HG02970 (cell line): ENCODE measurements at regions not wholly inside any gene's neighbourhood (a gene's known extent, or its start where the extent isn't known, plus 50 kb on each side); places are given as distances from the start of the nearest gene placed in this dataset.

Source experiments
- ATAC-seq: cut with Tn5 transposase; IDR thresholded peaks from one replicate; pipeline ENCODE4 v1.9.1; 2021; ENCODE audit warnings: mild to moderate bottlenecking, moderate library complexity, moderate number of reproducible peaks; ENCODE audit not compliant: unreplicated experiment, low FRiP score

DNA sequence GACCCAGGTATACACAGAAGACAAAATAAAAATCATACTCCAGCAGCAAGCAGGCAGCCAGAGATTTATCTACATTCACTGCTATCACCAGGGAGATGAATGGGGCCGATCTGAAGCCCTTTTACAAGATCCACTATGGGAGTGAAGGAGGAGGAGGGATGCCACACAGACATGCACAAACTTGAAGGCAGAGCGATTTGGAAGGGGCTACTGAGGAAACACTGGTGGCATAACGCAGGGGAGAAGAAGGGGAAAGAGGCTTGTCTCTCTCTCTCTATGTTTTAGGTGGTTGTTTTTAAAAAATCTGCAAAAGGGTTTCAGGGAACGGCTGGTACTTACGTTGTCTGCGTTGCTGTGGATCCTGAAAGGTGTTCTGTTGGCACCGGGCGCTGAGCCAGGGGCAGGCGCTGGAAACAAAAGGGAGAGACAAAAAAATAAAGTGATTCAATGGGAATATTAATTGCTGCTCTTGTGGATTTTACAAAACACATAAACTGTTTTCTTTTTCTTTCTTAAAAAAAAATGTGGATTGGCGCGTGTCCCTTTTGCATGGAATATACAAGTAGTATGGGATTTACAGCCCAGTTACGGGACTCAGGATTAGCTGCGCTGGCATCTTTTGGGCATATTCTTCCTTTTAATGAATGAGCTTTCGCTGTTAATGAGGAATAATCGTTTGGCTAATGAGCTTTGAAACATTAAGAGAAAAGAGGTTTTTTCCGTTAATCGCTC, 255.3 kb upstream of the PMFBP1 start:
- ATAC-seq, result no peak

DNA sequence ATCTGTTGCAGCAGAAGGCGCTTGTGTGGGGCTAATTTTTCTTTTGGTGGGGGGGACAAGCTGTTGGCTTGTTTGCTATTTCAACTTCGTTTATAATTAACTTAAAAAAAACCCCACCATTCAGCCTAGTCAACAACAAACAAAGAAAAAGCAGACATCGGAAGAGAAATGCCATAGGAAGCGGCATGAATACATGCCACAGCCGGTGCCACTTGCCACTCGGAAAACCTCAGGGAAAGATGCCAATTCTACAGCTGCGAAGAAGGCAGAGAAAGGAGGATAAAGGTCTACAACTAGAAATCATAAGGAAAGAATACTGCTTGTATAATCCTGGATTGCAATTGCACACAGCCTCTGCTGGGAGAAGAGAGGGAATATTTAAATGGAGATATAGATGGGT, 254.4 kb upstream of the PMFBP1 start:
- no peak for ATAC-seq

DNA sequence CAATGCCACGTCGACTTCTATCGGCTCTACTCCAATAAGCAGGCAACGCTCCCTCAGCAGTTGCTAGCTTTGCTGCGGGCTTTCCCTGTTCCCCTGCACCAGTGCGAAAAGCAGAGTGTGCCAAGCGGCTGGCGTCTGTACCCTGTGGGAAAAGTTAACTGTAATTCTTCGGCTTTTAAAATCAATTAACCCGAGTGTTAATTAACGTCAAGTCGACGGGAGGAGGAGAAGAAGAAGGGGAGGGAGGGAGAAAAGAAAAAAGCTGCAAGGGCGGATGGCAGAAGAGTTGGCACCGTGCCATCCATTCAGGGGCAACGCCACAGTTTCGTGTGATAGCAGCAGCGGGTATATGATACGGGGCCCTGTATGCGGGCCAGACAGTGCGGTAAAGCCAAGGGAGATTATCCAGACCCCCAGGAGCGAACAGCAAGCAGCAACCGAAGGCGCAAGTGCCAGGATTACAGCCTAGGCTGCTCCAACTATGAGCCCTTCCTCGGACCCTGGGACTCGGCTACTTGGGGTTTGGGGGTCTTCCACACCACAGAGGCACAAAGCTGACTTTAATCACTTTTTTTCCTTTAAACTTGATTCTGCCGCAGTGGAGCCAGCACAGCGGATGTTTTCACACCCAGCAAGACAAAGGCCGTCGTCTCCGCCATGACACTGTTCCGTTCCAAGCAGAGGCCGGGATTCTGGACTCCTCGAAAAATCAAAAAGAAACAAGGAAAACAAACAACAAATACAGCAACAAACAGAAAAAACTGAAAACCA, 253.8 kb upstream of the PMFBP1 start:
- no peak for ATAC-seq

DNA sequence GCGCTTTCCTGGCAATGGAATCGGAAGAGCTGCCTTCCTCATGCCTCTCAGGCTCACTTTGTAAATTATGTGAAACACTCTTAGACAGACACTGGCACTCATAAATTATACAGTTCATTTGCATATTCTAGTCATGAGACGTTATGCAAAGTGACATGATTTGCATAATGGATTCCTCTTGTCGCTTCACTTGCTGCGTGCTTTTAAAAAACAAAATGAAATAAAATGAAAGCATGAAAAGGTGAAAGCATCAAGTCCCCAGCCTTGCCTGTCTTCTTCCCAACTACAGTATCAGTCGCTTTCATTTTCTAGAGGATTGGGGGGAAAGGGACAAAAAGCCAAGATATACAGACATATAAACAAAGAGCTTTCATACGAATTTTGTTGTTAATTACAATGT, 252.8 kb upstream of the PMFBP1 start:
- no peak for ATAC-seq

DNA sequence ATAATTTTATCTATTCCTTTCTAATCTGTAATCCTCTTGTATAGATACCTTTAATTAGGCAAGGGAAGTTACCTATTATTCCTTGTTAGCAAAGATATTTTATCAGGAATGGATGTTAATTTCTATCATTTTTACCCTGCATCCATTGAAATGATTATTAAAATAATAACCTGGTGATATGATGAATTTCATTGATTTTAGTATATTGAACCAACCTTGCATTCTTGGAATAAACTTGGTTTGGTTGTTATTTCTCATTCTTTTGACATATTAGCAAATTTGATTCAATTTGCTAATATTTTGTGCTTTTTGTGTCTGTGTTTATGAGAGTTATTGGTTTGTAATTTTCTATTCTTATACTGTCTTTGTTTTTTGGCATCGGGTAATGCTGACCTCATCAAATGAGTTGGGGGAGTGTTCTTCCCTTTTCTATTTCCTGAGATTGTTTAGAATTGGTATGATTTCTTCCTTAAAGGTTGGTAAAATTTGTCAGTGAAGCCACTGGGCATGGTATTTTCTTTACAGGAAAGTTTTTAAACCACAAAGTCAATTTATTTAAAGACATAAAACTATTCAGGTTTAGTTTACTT, 250.4 kb upstream of the PMFBP1 start:
- ATAC-seq, result no peak

DNA sequence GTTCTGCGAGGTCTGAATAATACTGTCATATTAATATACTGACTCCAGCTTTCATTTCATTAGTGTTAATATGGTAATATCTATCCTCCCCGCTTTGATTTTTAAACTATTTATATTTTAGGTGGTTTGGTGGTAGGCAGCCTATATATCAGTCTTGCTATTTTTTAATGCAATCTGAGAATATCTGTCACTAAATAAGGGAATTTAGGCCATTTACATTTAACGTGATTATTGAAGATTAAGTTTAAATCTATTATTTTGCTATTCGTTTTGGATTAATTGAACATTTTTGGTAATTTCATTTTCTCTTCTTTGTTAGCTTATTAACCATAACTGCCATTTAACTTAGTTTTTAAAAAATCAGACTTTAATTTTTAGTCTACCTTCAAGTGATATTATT, 247.7 kb upstream of the PMFBP1 start:
- ATAC-seq, result no peak

DNA sequence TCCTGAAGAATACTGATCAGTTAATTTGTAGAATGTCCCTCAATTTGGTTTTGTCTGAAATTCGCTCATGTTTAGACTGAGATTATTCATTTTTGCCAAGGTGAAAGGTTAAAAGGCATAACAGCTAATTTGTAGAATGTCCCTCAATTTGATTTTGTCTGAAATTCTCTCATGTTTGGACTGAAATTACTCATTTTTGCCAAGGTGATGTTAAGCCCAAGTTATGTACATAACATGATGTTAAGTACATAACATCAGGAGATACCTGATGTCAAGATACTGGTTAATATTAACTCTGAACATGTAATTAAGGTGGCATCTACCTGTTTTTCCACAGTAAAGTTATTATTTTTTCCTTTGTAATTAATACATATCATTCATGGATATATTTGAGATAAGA, 243.4 kb upstream of the PMFBP1 start:
- no peak for ATAC-seq

DNA sequence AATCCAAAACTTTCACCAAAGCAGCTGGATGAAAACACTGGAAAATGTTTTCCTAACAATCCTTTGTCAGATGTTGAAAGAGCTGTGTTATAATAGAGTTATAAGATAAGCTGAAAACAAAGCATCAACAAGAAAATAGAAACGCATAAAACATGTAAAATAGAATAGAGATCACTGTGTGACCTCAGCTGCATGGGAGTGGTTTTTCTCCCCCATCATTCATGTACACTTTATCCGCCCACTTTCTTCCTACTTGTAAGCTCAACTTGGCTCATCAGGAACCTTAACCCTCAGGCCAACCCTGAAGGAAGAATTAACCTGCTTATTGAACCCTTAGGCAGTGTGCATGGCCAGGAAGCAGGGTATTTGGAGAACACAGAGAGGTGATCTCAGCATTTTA, 238.5 kb upstream of the PMFBP1 start:
- no peak for ATAC-seq

DNA sequence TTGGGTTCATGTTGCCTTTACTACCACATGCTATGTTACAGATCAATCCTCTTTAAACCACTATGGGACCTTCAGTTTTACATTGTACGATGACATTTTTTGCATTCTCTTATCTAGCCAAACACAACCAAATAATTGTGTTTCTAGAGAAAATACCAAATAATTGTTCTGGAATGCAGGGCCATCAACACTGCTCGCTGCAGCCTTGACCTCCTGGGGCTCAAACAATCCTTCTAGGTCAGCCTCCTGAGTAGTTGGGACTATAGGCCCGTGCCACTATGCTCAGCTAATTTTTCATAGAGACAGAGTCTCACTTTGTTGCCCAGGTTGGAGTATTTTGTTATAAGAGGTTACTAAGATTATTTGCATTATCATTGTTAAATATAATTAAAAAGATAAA, 237.5 kb upstream of the PMFBP1 start:
- no peak for ATAC-seq

DNA sequence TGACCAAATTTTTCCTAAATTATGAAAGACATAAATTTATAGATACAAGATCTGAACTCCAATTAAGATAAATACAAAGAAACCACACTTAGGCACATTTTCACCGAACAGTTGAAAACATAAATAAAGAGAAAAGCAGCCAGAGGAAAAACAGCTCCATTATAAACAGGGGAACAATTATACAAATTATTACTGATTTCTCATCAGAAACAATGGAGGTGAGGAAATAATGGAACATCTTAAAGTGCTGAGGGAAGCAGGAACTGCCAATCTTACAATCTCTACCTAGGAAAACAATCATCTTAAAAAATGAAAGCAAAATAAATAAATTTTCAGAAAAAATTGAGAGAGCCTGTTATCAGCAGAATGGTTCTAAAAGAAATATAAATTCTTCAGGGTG, 234.4 kb upstream of the PMFBP1 start:
- no peak for ATAC-seq

DNA sequence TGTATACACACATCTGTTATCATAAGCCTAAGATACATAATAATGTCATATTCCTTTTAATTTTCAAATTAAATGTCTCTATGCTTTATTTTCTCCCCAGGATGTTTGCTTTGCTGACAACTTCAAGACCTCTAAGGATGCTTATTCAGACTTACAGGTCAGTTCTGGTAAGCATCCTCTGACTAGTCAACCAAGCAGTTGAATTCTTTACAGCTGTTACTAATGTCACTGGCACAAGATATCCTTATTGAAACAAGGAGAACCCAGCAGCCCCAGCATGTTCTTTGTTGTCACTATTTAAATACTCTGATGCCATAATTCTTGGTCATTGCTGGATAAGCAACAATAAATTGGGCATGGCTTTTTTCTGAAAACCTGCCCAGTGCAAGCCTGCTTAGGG, 232.3 kb upstream of the PMFBP1 start:
- ATAC-seq, result no peak

DNA sequence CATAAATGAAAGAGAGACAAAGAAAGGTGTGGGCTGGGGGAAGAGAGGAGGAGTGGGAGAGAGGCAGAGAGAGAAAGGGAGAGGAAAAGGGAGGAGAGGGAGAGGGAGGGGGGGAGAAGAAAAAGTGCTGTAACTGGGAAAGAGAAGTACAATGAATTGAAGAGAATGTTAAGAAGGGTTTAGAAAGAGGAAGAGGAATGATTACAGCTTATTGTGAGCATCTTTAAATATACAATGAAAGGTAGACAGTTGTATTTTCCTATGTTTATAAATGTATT, 229.1 kb upstream of the PMFBP1 start:
- ATAC-seq, result no peak

DNA sequence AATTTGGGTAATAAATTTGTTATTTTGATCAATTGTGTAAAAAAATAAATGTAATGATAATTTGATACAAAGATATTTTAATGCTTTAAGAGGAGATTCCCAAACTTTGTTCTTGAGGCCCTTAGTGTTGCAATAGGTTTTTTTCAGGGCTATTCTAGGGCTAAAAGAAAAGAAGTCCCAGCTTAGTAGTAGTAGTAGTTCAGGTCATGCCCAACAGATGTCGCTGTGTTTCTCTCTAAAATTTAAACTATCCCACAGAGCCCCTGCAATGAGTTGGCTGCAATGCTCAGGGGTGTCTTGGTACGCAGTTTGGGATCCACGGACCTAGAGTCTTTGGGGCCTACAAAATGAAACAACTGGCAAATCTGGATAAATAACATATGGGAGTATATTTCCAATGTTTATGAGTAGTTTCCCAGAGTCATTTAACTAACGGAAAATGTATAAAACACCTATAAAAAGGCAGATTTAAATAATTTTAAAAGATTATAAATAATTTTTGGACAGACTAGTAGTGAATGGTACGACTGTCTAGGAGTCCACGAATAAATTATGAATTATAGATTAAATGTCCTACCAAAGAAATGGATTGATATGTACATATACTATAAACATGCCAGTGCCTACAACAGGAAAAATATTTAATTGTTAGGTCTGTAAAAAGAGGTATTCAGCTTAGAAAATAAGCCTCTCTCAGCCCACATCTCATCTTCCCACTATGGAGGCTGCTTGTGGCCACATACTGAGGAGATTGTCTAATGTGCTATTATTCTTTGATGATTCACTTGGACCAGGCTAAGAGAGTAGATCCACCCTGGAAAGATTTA, 228.5 kb upstream of the PMFBP1 start:
- no peak for ATAC-seq

DNA sequence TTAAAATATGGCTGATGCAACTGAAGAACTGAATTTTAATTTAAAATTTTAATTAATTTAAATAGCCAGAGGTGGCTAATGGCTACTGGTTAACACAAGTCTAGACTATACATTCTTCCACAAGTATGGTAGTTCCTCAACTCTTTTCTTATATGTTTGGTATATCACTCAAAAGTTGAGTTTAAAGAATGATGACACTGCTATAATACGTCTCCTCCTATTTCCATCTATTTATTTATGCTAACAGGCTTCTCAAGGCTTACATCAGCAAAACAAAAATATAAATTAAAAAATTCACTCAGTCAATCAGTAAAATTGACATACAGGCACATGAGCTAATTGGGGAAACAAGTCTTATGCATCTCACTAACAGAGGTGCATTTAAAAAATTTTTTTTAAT, 227.9 kb upstream of the PMFBP1 start:
- no peak for ATAC-seq

DNA sequence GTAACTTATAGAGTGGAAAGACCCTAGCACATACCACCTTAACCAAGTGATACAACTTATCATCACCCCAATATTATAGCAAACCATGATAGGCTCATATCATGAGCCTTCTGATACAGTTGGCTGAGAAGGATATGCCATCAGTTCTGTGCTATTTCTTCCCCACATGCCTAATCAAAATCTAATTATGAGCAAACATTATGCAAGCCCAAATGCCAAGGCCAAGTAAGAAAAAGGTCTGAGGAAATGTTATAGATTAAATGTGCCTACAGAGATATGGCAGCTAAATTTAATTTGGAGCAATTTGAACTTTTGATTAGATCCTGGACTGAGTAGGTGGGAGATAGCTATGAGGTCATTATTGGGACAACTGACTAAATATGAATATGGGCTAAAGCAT, 225.9 kb upstream of the PMFBP1 start:
- no peak for ATAC-seq

DNA sequence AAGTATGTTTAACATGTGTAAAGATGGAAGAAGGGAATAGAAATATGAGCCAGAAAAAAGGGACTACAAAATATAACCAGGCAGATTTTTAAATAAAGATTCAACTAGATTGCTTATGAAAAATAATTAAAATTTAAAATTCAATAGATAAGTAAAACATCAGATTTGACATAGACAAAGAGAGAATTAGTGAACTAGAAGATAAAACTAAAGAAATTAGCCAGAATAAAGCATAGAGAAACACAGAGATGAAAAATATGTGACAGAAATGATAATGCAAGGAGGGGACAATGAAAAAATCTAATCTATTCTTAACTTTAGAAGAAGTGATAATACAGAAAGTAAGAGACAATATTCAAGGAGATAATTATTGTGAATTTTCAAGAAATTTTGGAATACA, 222.6 kb upstream of the PMFBP1 start:
- no peak for ATAC-seq

DNA sequence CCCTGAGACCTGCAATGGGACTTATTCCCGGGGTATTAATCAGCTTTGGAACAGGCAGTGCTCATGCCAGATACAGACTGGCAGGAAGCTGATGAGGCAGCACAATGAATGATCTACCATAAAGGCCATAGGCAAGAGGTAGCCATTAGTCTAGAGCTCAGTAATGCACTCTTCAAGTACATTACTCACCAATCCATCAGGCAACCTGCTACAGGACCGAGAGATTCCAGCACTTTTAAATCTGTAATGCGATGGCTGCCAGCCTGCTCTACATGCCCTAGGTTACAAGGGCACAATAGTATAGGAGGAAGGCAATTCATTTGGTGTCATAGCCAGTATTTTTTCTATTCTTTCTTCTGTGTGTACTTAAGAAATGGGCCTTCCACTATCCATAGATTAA, 217.8 kb upstream of the PMFBP1 start:
- ATAC-seq, result no peak

DNA sequence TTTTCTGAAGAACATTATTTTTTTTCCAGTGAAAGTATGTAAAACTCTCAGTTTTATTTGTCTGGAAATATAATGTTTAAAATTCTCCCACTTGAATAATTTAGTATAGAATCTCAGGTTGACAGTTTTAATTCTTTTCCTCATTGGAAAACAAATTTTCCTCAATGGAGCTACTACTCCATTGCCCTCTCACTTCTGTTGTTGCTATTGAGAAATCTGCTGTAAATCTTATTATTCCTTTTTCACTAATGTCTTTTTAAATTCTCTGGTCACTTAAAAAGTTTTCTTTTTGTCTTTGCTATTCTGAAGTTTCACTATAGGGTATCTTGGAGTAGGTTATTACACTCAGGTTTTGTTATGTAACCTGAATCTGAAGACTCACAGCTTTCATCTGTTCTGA, 216.1 kb upstream of the PMFBP1 start:
- ATAC-seq, result no peak

DNA sequence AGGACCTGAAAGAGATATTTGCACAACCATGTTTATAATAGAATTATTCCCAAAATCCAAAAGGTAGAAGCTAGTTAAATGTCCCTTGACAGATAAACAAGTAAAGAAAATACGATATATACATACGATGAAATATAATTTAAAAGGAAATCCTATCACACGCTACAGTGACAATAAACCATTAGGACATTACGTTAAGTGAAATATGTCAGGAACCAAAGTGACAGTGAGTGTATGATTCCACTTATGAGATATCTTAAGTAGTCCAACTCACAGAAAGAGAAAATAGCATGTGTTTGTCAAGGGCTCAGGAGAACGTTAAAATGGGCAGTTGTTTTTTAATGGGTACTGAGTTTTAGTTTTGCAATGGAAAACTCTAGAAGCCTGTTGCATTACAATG, 212.7 kb upstream of the PMFBP1 start:
- no peak for ATAC-seq

DNA sequence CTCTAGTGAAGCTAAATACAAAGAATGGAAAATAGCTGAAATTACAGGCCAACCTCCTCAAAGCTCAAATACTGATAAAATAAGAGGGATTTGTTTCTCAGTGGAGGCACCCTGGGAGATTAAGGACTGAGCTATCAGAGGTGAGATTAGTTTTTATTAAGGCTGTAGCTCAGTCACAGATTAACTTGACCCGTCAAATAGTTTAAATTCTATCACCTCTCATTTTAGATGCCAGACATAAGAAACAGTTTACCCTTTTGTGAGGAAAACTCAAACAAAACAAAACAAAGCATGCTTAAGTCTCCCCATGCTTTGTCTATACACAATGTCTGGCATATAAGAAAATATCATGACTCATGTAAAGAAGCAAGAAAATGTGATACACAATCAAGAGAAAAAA, 208.3 kb upstream of the PMFBP1 start:
- ATAC-seq, result no peak

DNA sequence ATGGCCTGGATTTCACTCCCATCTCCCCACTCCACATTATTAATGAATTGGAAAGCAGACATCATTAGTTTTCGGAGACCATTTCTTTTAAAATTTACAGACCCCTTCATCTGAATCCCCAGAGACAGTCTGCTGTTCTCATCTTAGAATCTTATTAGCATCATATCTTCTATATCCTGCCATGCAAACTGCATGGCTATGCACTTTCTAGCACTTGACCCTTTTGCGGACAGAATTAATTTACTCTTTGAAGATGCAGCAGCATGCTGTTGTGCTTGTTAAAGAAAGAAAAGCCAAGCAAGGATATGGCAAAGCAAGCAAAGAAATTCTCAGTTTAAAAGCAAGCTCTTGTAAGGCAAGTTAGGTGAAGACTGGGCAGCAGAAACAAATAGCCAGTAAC, 201.2 kb upstream of the PMFBP1 start:
- no peak for ATAC-seq
